HG03442 (cell line): ENCODE measurements at regions not wholly inside any gene's neighbourhood (a gene's known extent, or its start where the extent isn't known, plus 50 kb on each side); places are given as distances from the start of the nearest gene placed in this dataset.
"Not testable (repeated sequence)": the region's sequence is repeated elsewhere in the genome, so short reads cannot be mapped to it uniquely, and the experiment has no call there.

Experiments used
- ATAC-seq: cut with Tn5 transposase; IDR thresholded peaks from one replicate; pipeline ENCODE4 v1.9.1; 2021; ENCODE audit warnings: mild to moderate bottlenecking, moderate library complexity; ENCODE audit not compliant: unreplicated experiment

DNA sequence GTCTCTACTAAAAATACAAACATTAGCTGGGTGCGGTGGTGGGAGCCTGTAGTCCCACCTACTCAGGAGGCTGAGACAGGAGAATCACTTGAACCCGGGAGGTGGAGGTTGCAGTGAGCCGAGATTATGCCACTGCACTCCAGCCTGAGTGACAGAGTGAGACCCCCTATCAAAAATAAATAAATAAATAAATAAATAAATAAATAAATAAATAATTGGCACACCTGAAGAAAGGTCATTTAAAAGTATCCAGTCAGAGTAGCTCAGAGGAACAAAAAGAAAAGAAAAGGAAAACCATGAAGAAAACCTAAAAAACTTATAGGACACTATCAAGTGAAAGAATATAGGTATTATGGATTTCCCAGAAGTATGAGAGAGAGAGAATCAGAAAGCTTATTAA, 330.1 kb upstream of the AR start:
- not testable (repeated sequence) for ATAC-seq

GRCh38 chrX:67207912-67208311, 335.9 kb upstream of the AR start:
- ATAC-seq: no peak

DNA sequence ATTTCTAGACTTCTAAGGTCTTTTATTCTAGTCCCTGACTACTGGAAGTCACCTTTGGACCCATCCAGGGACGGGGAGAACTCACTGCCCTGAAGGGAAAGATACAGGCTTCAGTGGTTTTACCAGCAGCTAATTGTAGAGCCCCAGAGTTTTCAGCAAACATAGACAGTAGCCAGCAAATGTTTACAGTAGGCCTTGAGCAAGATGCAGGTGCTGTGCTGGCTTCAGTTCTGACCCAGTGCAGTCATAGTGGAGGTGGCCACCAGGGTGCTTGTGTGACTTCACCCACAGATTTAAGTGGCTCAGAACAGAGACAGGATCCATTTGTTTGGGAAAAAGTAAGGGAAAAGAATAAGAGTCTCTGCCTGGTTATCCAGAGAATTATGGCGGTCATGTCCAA, 384.4 kb upstream of the AR start:
- no peak for ATAC-seq

- ATAC-seq: no peak
These were observed 429.2 kb upstream of the AR start for GRCh38 chrX:67114635-67115034.

DNA sequence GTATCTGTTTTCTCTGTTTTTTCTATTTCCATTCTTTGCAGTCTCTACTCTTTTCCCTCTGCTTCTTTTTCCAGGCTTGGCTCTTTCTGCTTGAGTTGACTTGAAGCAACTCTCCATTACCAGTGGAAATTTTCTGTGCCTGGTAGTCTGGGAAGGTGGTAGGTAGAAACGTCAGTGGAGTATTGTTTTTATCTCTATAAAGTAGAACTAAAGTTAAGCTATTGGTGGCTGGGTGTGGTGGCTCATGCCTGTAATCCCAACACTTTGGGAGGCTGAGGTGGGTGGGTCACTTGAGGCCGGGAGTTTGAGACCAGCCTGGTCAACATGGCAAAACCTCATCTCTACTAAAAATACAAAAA, 438.1 kb upstream of the AR start:
- no peak for ATAC-seq

DNA sequence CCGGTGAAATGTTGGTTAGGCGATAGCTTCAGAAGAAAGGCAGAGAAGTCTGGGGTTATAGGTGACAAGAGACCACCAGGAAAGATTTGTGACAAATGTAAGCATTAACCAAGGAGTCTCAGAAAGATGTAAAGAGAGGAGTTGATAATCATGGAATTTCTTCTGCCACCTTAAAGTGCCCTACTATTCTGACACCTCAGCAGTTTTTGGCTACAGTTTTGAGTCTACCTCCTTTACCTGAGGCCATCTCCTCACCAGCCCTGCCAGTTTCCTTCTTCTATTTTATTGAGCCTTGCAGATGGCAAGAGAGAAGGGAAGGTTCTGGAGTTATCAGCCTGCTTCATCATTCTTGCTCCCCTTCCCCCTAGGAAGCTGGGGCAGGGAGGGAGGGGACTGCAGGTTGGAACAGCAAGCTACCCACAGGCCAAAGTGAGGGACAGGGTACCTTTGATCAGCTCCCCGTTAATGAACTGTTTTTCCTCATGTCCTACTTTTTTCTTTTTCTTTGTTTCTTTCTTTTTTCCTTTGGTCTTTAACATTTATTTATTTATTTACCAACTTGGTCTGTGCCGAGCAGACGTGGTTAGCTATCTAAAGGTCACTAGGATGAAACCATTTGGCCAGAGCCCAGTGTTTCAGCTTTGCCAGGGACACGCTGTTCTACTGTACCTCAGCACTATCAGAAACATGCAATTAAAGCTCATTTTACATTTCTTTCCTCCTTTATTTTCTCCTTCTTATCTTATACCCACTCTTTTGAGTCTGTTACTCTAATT, 438.7 kb upstream of the AR start:
- ATAC-seq: no peak

DNA sequence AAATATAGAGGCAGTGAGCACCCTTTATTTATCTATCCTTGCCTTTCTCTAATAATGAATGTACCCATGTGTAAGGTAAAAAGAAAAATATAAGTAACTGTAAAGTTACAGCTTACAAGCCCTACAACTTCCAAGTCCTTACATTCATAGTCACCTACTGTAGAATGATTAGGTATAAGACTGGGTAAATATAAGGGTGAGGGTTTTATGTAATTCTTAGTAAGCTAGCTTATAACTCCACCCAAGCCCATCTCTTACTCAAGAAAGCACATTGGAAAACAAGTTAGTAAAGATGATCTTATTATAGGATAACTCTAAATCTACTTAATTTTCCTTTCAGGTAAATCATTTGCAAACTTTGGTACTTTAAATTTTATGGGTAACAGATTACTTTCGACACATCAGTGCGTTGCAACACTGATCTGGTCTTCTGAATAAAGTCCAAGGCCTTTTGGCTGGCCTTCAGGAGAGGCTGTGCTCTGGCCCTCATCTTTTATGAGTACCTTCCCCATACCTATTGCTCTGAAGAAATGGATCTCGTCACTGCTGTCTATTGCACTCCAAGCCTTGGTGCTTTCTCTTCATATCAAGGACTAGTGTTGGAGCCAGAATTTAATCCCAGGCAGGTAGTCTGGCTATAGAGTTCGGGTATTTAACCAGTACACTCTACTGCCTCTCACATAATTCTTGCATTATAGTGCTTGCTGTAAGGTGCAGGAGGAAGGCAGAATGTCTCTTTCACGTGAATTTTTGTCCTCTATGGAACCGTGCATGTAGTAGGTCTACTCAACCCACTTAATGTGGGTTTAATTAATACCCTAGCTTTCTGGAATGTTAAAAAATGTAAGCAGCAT, 443.6 kb upstream of the AR start:
- no peak for ATAC-seq

DNA sequence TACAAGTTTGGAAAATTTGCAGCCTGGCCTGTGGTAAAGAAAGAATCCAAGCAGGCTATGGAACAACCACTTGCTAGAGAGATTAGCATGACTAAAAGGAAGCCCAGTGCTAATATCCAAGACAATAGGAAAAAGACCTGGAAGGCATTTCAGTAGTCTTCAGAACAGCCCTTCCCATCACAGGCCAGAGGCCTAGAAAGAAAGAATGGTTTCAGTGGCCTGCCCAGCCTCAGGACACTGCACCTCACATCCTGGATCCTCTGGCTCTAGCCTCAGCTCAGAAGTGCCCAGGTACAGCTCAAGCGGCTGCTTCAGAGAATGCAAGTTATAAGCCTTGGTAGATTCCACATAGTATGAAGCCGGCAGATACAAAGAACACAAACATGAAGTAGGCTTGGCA, 449.8 kb upstream of the AR start:
- no peak for ATAC-seq

GRCh38 chrX:67050760-67051159, 411.9 kb upstream of the EDA2R start:
- ATAC-seq: no peak

GRCh38 chrX:67044866-67045265, 406.0 kb upstream of the EDA2R start:
- ATAC-seq: no peak

DNA sequence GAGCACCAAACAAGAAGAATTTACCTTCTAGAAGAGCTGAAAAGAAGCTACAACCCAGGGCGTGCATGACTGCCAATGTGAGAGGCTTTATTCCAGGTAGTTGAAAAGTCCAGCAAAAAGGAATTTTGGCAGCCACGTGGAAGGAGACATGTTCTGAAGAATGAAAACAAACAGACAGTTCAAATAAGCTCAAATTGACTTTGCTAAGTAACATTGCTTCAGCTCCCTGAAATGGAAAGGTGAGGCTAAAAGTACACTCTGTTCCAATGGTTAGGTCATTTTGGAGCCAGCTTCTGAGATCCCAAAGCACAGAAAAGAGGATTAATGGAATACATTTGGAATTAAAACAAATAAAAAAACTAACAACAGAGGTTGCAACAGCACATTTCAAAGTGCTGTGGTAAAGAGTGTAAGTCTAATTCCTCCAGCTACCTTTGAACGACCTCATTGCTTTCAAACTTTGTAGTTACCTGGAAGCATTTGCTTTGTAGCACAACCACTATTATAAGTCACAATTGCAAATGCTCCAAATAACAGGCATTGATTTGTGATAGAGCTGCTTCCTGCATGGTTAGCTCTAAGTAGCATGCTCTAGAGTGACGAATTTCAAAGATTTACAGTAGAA, 405.3 kb upstream of the EDA2R start:
- no peak for ATAC-seq

DNA sequence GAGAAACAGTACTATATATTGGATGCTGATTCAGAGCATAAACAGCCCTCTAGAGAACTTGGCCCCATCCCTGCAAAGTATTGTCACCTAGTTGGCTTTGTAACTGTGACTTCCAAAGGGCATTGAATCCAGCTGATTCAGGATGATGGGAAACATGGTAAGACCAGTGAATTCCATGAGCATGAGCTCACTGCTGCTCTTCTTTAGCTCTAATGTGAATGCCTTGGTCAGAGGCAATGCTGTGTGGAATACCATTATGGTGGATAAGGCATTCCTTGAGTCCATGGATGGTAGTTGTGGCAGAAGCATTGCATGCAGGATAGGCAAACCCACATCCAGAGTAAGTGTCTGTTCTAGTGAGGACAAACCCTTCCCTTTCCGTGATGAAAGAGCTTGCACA, 365.6 kb upstream of the EDA2R start:
- ATAC-seq: no peak

DNA sequence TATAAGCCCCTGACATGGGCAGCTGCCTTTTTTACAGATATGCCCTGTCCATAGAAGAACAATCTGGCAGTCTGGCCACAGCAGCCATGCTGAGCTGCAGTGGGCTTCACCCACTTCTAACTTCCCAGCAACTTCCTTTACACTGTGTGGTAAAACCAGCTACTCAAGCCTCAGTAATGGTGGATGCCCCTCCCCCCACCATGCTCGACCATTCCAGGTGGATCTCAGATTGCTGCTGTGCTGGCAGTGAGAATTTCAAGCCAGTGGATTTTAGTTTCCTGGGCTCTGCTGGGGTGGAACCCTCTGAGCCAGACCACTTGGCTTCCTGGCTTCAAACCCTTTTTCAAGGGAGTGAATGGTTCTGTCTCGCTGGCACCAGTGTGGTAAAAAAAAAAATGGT, 355.9 kb upstream of the EDA2R start:
- no peak for ATAC-seq

GRCh38 chrX:66992077-66992476, 353.2 kb upstream of the EDA2R start:
- ATAC-seq: not testable (repeated sequence)

- ATAC-seq: no peak
These were observed 349.5 kb upstream of the EDA2R start for GRCh38 chrX:66988331-66988730.

DNA sequence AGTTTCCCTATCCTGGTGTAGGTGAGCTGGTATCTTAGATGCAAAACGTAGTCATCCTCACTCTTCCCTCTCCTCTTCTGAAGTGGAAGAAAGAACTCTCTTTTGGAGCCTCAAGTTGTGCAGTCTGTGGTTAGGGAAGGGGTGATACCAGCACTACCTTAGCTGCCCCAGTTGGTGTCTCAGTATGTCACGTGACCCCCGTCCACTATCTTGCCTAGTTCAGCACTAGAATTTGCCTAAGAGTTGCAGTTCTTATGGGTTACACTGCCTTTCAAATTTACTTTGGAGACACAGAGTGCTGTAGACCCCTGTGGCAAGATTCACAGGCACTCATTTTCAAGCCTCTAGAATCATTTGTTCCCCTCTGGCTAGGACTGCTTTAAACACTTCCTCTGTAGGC, 322.8 kb upstream of the EDA2R start:
- no peak for ATAC-seq

GRCh38 chrX:66931713-66932112, 292.8 kb upstream of the EDA2R start:
- no peak for ATAC-seq

DNA sequence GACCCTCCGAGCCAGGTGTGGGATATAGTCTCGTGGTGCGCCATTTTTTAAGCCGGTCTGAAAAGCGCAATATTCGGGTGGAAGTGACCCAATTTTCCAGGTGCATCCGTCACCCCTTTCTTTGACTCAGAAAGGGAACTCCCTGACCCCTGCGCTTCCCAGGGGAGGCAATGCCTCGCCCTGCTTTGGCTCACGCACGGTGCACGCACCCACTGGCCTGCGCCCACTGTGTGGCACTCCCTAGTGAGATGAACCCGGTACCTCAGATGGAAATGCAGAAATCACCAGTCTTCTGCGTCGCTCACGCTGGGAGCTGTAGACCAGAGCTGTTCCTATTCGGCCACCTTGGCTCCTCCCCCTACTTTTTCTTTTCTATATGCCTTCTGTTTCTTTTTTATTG, 291.6 kb upstream of the EDA2R start:
- ATAC-seq: not testable (repeated sequence)

DNA sequence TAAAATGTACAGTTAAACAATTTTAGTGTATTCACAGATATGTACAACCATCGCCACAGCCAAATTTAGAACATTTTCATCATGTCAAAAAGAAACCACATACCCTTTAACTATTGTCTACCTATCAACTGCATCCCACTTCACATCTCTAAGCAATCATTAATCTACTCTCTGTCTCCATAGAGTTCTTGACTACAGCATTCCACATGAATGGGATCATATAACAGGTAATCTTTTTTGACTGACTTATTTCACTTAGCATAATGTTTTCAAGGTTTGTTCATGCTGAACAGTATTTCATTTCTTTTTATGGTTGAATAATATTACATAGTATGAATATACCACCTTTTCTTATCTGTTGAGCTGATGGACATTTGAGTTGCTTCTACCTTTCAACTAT, 281.4 kb upstream of the EDA2R start:
- ATAC-seq: no peak

GRCh38 chrX:66919280-66919832, 280.5 kb upstream of the EDA2R start:
- ATAC-seq: no peak

DNA sequence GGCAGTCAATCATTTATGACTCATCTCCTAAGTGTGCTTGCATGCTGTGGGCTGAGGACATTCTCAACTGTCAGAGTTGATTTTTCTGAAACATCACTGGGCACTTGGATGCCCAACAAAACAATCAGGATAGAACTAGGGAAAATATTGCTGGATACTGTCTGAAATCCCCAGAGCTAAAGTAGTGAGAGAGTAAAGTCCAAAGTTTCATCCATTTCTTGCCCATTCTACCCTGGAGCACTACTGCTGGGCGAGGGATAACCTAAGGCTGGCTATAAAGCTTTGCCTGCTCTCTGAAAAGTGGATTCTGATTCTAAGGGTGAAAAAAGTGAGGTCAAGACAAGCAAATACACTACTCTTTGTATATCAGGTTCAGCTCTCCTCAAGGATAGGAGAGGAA, 279.6 kb upstream of the EDA2R start:
- ATAC-seq: no peak

- ATAC-seq: no peak
These were observed 277.0 kb upstream of the EDA2R start for GRCh38 chrX:66915893-66916292.
